ENCODE measurements at regions not wholly inside any gene's neighbourhood (a gene's known extent, or its start where the extent isn't known, plus 50 kb on each side); places are given as distances from the start of the nearest gene placed in this dataset.

- Histone ChIP-seq H2AK5ac (ENCODE audit: insufficient read length, low read length) (no peak overlapping the region), H3K18ac (ENCODE audit: insufficient read length, low read depth, low read length) (no peak overlapping the region), H3K27me3 (ENCODE audit: insufficient read depth, low read length) (no peaks in the 10 kb centered on the region), H4K8ac (replicated peaks; ENCODE audit: insufficient read length, low read depth, low read length) (no peak overlapping the region), H3K79me1 (ENCODE audit: insufficient read depth, low read depth, low read length, poor library complexity, severe bottlenecking) (no peaks in the 10 kb centered on the region), H3K23me2 (ENCODE audit: insufficient read length, low read depth, low read length, poor library complexity, severe bottlenecking) (no peaks in the 10 kb centered on the region), H2AFZ (ENCODE audit: low read length) (no peak overlapping the region), H4K91ac (ENCODE audit: insufficient read length, low read depth, low read length) (no peak overlapping the region), H4K20me1 (ENCODE audit: control insufficient read depth, insufficient read depth, insufficient read length) (no peaks in the 10 kb centered on the region), H2BK15ac (ENCODE audit: low read depth, low read length) (no peak overlapping the region), H4K5ac (ENCODE audit: insufficient read length, low read depth, low read length) (no peak overlapping the region), H3T11ph (ENCODE audit: low read length) (no peak overlapping the region), H3K27ac (ENCODE audit: insufficient read length, low read depth, low read length) (no peak overlapping the region), H3K9ac (ENCODE audit: extremely low read depth, insufficient read length, low read length) (no peak overlapping the region), H2BK20ac (ENCODE audit: low read depth, low read length, poor library complexity, severe bottlenecking) (no peak overlapping the region), H2BK12ac (ENCODE audit: insufficient read length, low read depth, low read length) (no peak overlapping the region), H2BK120ac (ENCODE audit: low read depth, low read length, poor library complexity, severe bottlenecking) (no peak overlapping the region), H3K79me2 (ENCODE audit: insufficient read depth, low read length) (no peaks in the 10 kb centered on the region), H3K56ac (ENCODE audit: insufficient read length, low read depth, low read length) (no peak overlapping the region), H3K23ac (ENCODE audit: insufficient read length, low read depth, low read length) (no peak overlapping the region), H3K4me1 (ENCODE audit: insufficient read depth, low read length) (no peaks in the 10 kb centered on the region), H2BK5ac (ENCODE audit: insufficient read length, low read length) (no peak overlapping the region), H3K4ac (ENCODE audit: low read depth, low read length) (no peak overlapping the region), H3K14ac (ENCODE audit: insufficient read depth, low read length) (no peak overlapping the region), H3K9me3 (ENCODE audit: control insufficient read depth, low read depth, low read length) (no peaks in the 10 kb centered on the region), H3K4me2 (ENCODE audit: insufficient read depth, insufficient read length, low read length) (no peak overlapping the region)
- no peak for DNase-seq
- Mint-ChIP-seq H3K9me3 (peaks cover 4 to 6% of the 10 kb centered on the region in 2 experiments; a peak in 4 of 5 replicates), H3K27ac (no peak overlapping the region), H3K4me1 (no peaks in the 10 kb centered on the region), H3K4me3 (no peak overlapping the region; a peak in 1 of 5 replicates), H3K36me3 (ENCODE audit: insufficient read depth in 1 of 3, low read depth in 3 of 3) (peaks cover 0 to 10% (median 5%) of the 10 kb centered on the region in 3 experiments; a peak in 2 of 7 replicates), H3K27me3 (ENCODE audit: low read depth) (no peaks in the 10 kb centered on the region)
- no CpG with 5 or more reads among the region's 2 CpGs for WGBS (ENCODE audit: extremely low coverage, insufficient read length, low lambda C conversion rate)
- no peak for TF ChIP-seq CTCF (conservative IDR thresholded peaks at IDR 0.05)
Measured at GRCh38 chr5:23105021-23105420, 251.9 kb upstream of the CDH12 start.

Measured in H9 (cell line).